Vagina (tissue), 2 donors: ENCODE measurements at regions not wholly inside any gene's neighbourhood (a gene's known extent, or its start where the extent isn't known, plus 50 kb on each side); places are given as distances from the start of the nearest gene placed in this dataset.

Source experiments
- CTCF ChIP-seq, 3 experiments: fragments of 450-650 bp in 2 of 3; fragments of 200-600 bp in 1 of 3; sonication (generic) in 1 of 3; IDR thresholded peaks; one replicate each; pipeline ENCODE4 v1.5.1; 2017 to 2019; ENCODE audit warnings: antibody characterized with exemption in 3 of 3, mild to moderate bottlenecking in 2 of 3, moderate library complexity in 2 of 3
- POLR2A ChIP-seq, 2 donors: fragments of 450-650 bp; IDR thresholded peaks; one replicate each; pipeline ENCODE4 v1.6.1; 2017; ENCODE audit warnings: antibody characterized with exemption in 2 of 2, mild to moderate bottlenecking in 2 of 2, moderate library complexity in 2 of 2
- POLR2AphosphoS5 ChIP-seq, 2 donors: sonication (generic); formaldehyde crosslinking; IDR thresholded peaks; one replicate each; pipeline ENCODE4 v1.9.0; 2017; ENCODE audit warnings: antibody characterized with exemption in 2 of 2, mild to moderate bottlenecking in 2 of 2, low read depth in 1 of 2; ENCODE audit not compliant: insufficient read depth in 1 of 2

GRCh38 chr4:184335520-184335919, 117.8 kb upstream of the ENPP6 start:
- TF ChIP-seq CTCF (IDR thresholded peaks at IDR 0.05), result no peak
- no peak for TF ChIP-seq POLR2AphosphoS5 (IDR thresholded peaks at IDR 0.05; ENCODE audit: insufficient read depth in 1 of 2, low read depth in 1 of 2)
- TF ChIP-seq POLR2A (IDR thresholded peaks at IDR 0.05), result no peak
